ENCODE measurements at regions not wholly inside any gene's neighbourhood (a gene's known extent, or its start where the extent isn't known, plus 50 kb on each side); places are given as distances from the start of the nearest gene placed in this dataset.

- CTCF ChIA-PET, result no interaction called here
Measured at GRCh38 chr3:72579581-72580245, 268.5 kb downstream of the SHQ1 start.

More at GRCh38 chr3:72579581-72580245, 268.5 kb downstream of the SHQ1 start:
- Histone ChIP-seq H4K5ac (ENCODE audit: low read depth, low read length) (no peak overlapping the region), H3K4ac (ENCODE audit: low read depth, low read length) (no peak overlapping the region), H3K9me3 (ENCODE audit: control insufficient read depth, insufficient read depth, low read length) (no peaks in the 10 kb centered on the region), H2BK5ac (ENCODE audit: low read depth, low read length, poor library complexity, severe bottlenecking) (no peak overlapping the region), H2BK15ac (ENCODE audit: low read depth, low read length) (no peak overlapping the region), H2AK5ac (ENCODE audit: low read depth, low read length) (no peak overlapping the region), H3K56ac (ENCODE audit: extremely low read depth, insufficient read depth, low read length) (no peak overlapping the region), H3K27ac (ENCODE audit: insufficient read depth, low read length) (no peak overlapping the region), H3K23ac (ENCODE audit: low read depth, low read length) (no peak overlapping the region), H3K4me3 (ENCODE audit: insufficient read depth, low read depth, low read length) (no peak overlapping the region), H4K20me1 (ENCODE audit: insufficient read depth, low read length) (no peaks in the 10 kb centered on the region), H3K79me1 (ENCODE audit: low read depth in 1 of 2, low read length in 2 of 2) (no peaks in the 10 kb centered on the region), H3K18ac (ENCODE audit: low read depth, low read length) (no peak overlapping the region), H3K9me1 (ENCODE audit: insufficient read depth, low read length) (no peaks in the 10 kb centered on the region), H3K9ac (ENCODE audit: low read depth, low read length) (no peak overlapping the region), H4K91ac (ENCODE audit: insufficient read depth, low read depth, low read length) (no peak overlapping the region), H2BK120ac (ENCODE audit: low read depth, low read length) (no peak overlapping the region), H4K8ac (ENCODE audit: low read depth in 2 of 2, low read length in 2 of 2) (no peak overlapping the region), H2AFZ (replicated peaks; ENCODE audit: low read length, poor library complexity) (no peak overlapping the region), H3K27me3 (ENCODE audit: control insufficient read depth, insufficient read depth, low read length) (peaks cover 9% of the 10 kb centered on the region), H3K36me3 (ENCODE audit: control insufficient read depth, insufficient read depth, low read length) (no peaks in the 10 kb centered on the region), H3K14ac (replicated peaks; ENCODE audit: low read depth, low read length) (no peak overlapping the region), H2BK20ac (ENCODE audit: low read depth, low read length) (no peak overlapping the region), H3K4me2 (ENCODE audit: low read depth, low read length) (no peak overlapping the region), H3K4me1 (ENCODE audit: control insufficient read depth, insufficient read depth, low read length) (no peaks in the 10 kb centered on the region), H2AK9ac (replicated peaks; ENCODE audit: low read depth, low read length, poor library complexity) (no peak overlapping the region)
- TF ChIP-seq RFX5 (IDR thresholded peaks at IDR 0.05; ENCODE audit: low read depth, low read length), result no peak
- no peak for TF ChIP-seq MAZ (IDR thresholded peaks at IDR 0.05; ENCODE audit: borderline replicate concordance, low read depth, low read length)
- TF ChIP-seq CHD1 (IDR thresholded peaks at IDR 0.05; ENCODE audit: low read depth, low read length), result no peak
- no peak for TF ChIP-seq ELK1 (IDR thresholded peaks at IDR 0.05; ENCODE audit: borderline replicate concordance, low read depth, low read length)
- no peak for TF ChIP-seq NFE2L2 (IDR thresholded peaks at IDR 0.05; ENCODE audit: low read depth, low read length)
- no peak for TF ChIP-seq MXI1 (IDR thresholded peaks at IDR 0.05; ENCODE audit: borderline replicate concordance, low read depth, low read length)
- no peak for TF ChIP-seq USF2 (IDR thresholded peaks at IDR 0.05; ENCODE audit: low read depth, low read length)
- no peak for TF ChIP-seq RAD21 (IDR thresholded peaks at IDR 0.05; ENCODE audit: low read length)
- no peak for TF ChIP-seq MAFK (IDR thresholded peaks at IDR 0.05; ENCODE audit: low read depth, low read length)
- no peak for TF ChIP-seq FOS (IDR thresholded peaks at IDR 0.05; ENCODE audit: low read depth, low read length)
- TF ChIP-seq CEBPB (IDR thresholded peaks at IDR 0.05; ENCODE audit: low read depth, low read length), result no peak
- POLR2A ChIA-PET (ENCODE audit: unreplicated experiment), result no interaction called here
- DNase-seq (no peak), ATAC-seq (ENCODE audit: low read depth) (no peak)
- intact Hi-C loops (cut with micrococcal nuclease) (no loop called here), dilution Hi-C loops (cut with HindIII; ENCODE audit: low sequenced_read_pairs, unreplicated experiment) (no loop called here), in situ Hi-C loops (cut with MboI; ENCODE audit: low sequenced_read_pairs) (no loop called here)
- 40% methylated on average over 4 of the region's 11 CpGs; no CpG with 5 or more reads in 1 of the 2 experiments for WGBS, 2 experiments (ENCODE audit: extremely low coverage in 2 of 2, insufficient read length in 1 of 2)
- BruUV-seq (replicated peaks), result no TSS peak

All from IMR-90 (cell line).